ENCODE measurements at regions not wholly inside any gene's neighbourhood (a gene's known extent, or its start where the extent isn't known, plus 50 kb on each side); places are given as distances from the start of the nearest gene placed in this dataset.

DNA sequence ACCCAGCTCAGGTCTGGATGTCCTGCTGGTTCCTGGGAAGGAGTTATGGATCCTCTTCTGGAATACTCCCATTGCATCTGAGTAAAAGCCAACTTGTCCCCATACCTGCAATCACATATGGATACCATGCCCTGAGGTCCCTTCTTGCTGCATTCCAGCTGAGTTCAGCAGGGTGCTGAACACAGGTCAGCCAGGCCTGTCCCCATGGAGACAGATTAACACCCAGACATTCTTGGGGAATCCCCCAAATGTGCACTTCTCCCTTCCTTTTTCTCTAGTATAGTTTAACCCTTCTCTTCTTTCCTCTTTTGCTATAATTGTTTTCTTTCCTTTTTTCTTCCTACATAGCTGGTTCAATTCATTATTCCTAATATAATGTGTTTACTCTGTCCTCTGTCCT is 799.6 kb upstream of the HS6ST1 start:
- no peak for DNase-seq

DNA sequence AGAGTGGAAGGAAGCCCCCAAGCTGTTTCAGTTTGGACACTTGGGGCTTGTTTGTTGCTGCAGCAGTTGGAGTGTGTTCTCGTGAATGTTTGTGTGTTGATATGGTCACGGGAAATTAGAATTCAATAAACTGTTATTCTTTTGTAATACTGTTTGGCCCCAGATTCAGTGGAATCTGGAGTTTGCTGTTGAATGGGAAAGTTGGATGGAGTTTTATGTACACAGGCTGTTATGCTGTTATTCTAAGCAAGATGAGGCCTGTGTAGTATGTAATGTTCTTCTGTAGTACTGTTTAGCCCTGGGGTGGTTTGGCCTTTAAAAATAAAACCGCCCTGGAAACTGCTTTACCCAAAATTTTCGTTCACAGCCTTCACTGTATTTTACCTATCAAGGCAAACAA is 810.4 kb upstream of the HS6ST1 start:
- DNase-seq = no peak

DNA sequence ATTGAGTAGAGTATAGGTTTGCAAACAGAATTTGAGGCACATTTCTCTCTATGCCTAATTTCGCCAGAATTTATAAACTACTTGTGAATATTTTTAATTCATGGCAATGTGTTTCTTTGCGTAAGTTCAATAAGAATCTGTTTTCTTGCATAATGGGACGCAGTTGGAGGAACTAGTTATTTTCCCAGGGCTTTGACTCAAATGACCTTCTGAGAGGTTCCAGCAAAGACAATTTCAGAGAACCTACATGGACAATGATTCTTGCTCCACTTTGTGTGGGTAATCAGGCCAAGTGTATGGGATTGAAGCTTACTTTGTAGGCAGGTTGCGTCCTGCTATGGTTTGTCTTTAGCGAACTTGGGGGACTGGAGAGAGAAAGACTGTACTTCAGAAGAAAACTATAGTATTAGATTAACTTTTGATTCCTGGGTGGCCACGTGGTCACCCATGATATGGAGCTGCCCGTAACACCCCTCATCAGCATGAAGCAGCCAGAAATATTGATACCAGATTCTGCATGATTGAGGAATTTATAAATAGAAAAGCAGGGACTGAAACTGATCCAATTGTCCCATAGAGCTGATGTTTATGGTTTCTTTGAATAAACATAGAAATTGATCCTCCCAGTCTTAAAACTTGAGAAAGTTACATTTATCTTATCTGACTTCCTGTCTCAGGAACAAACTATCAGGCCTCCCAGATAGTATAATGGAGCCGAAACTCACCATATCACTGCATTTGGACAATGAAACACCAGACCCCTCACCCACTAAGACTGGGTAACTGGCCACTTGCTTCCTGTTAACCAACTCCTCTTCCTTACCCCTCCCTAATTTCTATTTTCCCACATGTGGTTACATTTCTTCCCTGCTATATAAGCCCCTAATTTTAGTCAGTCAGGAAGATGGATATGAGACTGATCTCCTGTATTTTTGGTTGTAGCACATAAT is 815.3 kb upstream of the HS6ST1 start:
- DNase-seq = no peak

DNA sequence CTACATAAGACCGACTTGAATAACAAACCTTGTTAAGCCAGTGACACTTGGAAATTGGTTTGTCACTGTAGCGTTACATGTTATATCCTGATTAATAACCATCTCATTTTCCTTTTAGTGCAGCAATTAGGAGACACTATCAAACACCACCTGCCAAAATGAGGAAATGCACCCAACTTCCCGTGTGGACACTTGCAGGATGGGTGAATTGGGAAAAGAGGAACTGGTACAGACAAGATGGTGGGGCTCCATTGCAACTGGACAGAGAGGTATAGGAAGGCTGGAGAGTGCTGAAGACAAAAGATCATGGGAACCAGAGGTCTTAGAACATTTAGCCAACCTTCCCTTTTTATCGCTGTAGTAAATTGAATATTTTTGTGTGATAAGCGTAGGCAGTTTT is 816.3 kb upstream of the HS6ST1 start:
- no peak for DNase-seq

DNA sequence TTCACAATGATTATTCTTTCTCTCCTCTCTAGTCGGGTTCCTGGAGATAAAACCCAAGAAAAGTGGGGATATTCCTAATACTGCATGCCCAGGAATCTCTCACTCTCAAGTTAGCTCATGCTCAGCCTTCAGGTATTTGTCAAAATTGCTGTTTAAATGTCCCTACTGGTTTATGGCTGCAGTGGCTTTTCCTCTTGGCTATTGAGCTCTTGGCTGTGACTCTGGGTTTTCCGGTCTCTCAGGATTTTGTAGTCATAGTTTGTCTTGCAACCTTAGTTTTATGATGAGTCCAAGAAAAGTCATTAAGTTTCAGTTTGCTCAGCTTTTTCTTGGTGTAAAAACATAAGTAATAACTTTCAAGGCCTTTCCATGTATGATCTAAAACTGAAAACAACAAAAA is 820.7 kb upstream of the HS6ST1 start:
- no peak for DNase-seq

DNA sequence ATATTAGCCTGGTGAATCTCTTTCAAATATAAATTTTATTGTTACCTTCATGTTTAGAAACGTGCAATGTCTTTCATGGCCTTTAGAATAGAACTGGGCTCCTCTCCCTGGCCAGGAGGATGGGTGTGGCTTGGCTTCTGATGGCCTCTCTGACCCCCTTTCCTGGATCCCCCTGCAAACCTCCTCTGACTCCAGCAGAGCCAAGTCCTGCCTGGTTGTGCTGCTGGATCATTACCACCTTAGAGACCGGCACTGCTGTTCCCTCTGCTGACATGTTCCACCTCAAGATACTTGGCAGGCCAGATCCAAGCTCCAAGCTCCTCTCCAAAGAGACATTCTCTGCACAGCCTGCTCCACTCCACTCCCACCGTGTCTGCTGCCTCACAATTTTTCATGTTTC is 823.8 kb upstream of the HS6ST1 start:
- DNase-seq = no peak

DNA sequence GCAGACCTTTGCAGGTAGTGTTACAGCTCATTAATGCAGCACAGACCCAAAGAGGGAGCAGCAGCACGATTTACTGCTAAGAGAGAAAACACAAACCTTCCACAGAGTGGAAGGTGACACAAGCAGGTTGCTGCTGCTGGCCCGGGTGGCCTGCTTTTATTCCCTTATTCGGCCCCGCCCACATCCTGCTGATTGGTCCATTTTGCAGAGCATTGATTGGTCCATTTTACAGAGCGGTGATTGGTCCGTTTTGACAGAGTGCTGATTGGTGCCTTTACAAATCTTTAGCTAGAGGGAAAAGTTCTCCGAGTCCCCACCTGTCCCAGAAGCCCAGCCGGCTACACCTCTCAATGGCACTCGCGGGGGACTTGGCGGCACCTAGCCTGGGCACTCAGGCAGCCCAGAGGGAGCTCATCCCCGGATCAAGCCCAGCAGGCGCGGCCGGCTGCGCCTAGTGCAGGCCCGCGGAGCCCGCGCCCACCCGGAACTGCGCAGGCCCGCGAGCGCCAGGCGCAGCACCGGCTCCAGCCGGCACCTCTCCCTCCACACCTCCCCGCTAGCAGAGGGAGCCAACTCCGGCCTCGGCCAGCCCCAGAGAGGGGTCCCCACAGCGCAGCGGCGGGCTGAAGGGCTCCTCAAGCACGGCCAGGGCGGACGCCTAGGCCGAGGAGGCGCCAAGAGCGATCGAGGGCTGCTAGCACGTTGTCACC is 825.6 kb upstream of the HS6ST1 start:
- DNase-seq = no peak

DNA sequence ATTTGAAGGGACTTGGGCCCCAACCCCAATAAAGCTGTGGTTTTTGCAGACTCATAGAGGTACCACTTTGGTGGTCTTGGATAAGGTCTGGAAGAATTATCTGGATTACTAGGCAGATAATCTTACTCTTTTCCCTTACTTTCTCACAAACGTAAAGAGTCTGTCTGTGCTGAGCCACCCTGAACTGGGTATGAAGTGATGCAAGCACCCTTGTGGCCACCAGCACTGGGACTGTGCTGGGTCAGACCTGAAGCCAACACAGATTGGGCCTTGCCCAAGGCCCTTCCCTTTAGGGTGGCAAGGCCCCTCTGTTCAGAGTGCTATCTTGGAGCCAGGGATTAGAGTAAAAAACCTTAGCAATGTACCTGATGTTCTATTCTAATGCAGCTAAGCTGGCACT is 827.0 kb upstream of the RAB6C start:
- DNase-seq = no peak

DNA sequence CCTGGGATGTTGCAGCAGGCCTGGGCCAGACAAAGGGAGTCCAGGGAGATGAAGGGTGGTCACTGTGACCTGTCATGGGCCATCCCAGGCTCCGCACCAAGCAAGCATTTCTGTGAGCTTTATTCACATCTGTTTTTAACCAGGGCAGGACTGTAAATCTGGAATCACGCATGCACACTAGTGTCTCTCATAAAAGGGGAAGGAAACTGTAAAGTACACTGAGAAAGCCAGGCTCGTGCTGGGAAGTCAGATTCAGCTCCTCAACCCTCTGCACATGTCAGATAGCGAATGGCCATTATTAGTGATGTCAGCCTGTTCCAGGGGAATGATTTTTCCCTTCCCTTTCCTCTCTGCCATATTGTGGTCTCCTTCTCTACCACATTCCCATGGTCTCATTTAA is 818.6 kb upstream of the RAB6C start:
- no peak for DNase-seq

DNA sequence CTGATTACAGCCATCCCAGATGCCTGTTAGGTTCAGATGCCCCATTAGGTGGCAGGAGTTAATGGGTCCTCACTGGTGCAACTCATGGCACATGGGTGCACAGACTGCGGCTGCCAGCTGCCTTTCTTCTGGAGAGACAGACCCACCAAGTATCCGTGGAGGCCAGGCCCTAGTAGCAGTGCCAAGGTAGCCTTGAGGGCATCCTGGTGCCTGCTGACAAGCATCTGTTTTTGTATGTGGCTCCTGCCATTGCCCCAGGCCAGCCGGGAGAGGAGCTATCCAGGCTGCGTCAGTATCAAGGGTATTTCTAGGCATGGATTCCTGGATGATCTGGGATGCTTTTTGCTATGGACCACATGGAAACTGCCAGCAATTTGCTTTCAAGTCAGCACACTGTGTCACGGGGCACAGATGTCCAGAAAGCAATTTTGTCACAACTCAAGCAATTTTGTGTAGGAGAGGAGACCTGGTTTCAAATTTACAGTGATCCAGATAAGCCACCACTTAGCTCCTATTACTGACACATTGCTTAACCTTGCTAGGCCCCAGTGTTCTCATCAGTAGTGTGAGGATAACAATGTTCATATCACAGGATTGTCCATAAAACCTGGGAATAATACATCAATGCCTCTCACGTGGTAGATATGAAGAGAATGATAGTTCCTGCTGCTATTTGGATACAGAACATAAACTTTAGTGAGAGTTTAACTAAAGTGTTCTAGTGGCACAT is 815.1 kb upstream of the RAB6C start:
- DNase-seq = no peak

DNA sequence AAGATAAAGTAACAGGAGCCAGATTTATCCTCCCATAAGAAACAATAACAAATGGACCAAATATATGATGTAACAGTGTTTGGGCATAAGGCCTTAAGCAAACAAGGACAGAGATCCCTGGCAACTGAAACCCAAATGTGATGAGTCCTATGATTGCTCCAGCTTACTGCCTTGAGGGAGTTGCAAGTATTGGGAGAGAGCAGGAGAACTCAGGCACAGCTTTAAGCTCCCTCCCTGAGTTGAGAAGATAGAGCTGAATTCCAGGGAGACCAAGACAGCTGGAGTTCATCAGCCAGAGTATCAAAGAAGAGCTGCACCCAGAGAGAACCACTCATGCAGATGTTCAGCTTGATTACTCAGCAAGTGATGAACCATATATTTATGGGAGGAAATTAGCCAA is 814.5 kb upstream of the RAB6C start:
- DNase-seq = no peak

DNA sequence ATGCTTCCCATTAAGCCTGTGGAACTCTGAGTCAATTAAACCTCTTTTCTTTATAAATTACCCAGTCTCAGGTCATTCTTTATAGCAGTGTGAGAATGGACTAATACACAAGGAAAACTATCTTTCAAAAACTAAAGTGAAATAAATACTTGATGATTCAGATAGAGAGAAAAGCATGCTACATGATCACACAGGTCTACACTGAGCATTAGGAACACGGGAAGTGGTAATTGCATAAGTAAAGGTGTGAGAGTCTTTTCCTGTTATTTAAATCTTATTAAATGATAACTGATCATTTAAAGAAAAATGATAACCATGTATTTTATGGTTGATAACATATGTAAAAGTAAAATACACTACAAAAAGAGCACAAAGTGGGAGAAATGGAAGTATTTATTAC is 812.0 kb upstream of the RAB6C start:
- DNase-seq = no peak

DNA sequence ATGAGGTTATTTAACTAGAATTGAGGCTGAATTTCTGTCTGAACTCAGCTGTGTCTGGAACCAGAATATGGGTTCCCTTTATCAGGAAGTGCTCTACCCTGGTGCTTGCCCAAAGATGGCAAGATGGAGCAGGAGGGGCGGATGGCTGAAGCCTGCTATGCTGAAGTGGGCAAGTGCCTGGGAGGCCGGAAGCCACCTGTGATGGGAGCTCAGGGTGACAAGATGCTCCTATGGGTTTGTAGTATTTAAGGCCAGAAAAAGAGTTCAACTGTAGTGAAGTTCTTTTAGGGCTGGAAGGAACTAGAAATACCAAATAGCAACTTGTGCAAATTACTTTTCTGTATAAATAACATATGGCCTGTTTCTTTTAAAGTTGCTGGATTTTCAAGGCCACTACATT is 808.9 kb upstream of the RAB6C start:
- DNase-seq = no peak

DNA sequence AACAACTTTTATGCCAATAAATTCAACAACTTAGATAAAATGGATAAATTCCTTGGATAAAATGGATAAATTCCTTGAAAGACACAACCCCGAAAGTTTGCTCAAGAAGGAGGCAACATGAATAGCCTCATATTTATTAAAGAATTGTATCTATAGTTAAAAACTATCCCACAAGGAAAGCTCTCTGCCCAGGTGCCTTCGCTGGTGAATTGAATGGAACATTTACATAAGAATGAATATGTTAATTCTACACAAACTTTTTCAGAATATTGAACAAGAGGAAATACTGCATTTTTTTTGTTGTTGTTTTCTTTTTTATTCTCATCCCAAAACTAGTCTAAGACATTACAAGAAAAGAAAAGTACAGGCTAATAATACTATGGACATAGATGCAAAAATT is 805.3 kb upstream of the RAB6C start:
- no peak for DNase-seq

DNA sequence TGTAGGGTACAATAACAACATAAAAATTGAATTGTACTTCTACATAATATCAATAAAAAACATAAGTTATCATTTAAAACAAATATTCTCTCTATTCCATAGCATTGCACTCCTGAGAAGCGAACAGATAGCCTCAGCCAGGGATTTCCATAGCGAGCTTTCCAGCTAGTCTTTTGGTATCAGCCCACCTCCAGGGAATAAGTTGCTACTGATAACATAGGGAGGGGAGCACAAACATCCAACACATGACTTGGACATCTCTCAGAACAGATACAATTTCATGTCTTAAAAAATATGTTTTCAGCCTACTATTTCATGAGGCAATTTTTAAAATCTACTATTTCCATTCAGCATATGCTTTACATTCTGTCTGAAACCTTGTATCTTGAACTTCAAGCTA is 804.4 kb upstream of the RAB6C start:
- DNase-seq = no peak

DNA sequence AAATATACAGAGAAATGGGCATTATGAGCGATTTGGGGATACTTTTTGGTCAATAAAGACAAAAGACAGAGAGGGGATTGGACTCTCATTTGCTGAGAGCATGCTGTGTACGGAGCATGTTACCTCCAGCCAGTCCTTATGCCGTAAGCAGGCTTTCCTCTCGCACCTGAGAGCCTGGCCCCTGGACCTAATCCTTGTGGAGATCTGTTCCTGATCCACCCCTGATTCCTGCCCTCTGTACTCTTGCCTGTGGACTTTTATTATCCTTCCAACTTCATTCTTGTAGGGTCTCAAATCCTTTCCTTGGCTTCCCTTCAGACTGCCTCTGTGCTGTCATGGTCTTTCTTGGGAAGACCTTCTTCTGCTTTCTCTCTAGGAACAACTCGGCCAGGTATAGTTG is 803.1 kb upstream of the RAB6C start:
- DNase-seq = no peak

DNA sequence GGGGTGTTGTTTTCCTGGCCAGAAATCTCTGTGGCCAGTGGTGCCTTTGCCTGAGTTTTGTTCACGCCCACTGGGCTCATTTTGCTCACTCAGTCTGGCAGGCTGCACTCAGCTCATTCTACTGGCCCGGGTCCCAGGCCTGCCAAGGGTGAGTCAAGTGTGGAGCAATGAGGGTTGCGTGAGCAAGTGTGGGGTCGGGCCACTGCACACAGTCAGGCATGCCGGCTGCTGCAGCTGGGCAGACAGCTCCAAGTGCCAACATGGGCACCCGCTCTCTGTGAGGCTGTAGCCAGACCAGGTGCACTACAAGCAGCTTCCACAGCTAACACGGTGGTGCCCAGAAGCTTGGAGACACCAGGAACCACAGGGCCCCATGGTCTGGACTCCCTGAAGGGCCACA is 801.1 kb upstream of the RAB6C start:
- DNase-seq = no peak

DNA sequence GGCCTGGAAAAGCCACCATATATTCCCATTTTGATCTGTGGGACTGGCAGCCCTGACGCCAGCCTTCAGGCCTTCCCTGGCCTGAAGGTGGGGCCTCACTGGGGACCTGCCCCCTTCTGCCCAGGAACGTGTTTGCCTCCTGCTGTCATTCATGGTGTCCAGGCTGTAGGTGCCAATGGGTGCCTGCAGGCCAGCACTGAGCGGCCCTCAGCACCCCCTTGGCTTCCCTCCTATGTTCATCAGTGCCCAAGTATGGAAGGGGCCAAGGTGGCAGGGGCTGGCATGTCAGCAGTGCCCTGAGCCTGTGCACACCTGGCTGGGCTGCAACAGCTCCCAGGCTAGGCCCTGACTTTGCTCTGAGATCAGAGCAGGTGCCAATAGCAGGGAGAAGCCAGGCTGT is 800.3 kb upstream of the RAB6C start:
- DNase-seq = no peak

DNA sequence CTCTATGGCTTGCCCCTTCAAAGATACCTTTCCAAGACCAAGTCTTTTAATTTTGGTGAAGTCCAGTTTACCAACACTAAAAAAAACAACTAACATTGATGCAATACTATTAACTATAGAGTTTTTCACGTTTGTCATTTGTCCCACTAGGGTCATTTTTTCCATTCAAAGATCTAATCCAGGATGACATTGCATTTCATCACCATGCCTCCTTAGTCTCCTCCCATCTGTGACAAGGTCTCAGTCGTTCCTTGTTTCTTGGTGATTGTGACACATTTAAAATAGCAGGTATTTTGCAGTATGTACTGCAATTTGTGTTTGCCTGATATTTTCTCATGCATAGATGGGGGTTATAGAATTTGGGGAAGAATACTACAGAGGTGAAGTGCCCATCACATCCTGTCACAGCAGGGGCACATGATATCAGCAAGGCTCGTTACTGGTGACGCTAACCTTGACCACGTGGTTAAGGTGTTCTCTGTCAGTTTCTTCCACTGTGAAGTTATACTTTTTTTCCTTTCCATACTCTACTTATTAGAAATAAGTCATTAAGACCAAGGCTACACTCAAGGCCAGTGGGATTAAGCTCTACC is 799.2 kb upstream of the RAB6C start:
- DNase-seq = no peak

DNA sequence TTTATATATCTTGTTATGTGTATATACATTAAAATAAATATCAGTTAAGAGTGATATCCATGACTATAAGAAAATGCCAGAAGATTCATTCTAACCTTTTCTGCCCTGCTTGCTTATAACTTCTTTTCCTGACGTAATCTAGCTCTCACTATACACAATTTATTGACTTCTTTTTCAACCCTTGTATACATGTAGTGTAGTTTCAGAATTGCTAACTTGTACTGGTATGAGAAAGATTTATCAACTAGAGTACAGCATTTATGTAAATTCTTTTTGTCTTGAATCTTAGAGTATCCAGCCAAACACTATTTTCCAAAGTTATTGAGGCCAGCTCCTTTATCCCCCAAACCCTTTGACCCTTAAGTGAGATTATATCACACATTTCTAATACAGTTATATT is 798.0 kb upstream of the RAB6C start:
- no peak for DNase-seq

DNA sequence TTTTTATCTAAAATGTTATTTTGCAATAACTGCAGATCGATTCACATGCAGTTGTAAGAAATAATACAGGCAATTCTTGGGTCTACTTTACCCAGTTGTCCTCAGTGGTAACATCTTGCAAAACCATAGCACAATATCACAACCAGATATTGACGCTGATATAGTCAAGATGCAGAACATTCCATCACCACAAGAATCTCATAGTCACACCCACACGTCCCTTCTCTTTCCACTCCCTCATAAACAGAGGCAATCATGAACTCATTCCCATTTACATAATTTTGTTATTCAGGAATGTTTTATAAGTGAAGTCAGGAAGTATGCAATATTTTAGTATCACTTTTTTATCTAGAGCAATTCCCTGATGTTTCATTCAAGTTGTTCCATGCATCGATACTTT is 797.5 kb upstream of the RAB6C start:
- no peak for DNase-seq

DNA sequence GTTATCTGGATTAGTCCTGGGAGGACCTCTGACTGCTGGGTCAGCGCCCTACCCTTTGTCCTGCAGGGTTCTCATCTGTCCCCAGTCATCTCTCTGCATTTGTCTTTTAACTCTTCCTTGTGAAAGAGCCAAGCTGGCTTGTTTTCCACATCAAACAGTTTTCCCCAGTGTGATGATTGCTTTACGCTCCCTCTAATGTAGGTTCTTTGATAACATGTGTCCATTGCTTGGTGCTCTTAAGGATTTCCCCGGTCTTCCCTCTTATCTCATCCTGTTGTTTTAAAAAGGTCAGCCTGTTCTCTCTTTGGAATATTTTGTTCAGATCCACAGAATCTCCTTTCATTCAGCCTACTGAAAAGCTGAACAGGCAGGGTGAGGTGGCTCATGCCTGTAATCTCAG is 792.1 kb upstream of the RAB6C start:
- no peak for DNase-seq

DNA sequence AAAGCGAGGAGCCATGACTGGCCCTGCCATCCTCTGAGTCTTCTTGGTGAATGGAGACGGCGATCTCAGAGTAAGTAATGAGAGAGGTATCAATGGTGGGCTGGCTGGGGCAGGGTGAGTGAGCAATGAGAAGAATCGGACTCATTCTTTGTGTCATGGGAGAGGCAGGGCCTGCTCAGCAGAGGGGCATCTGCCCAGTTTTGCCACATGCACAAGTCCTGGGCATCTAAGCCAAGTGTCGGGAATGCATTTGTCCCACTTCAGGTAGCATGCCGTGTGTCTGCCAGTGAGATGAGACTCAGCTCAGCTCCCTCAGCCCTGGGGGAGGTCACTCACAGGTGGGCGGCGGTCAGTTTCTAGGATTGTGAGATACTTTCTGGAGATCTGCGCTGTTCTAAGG is 791.0 kb upstream of the RAB6C start:
- DNase-seq = no peak

All from CD4-positive, alpha-beta T cell treated with Interleukin-17A for 4 hours (primary cell).